K562 (cell line): ENCODE measurements at regions not wholly inside any gene's neighbourhood (a gene's known extent, or its start where the extent isn't known, plus 50 kb on each side); places are given as distances from the start of the nearest gene placed in this dataset.

Experiments
- SIN3B ChIP-seq: fragments of 450-650 bp; IDR thresholded peaks from 2 replicates; pipeline ENCODE4 v1.6.1; 2017; ENCODE audit warnings: low read depth, mild to moderate bottlenecking, moderate library complexity
- ZBED1 ChIP-seq: IDR thresholded peaks from 2 replicates; pipeline ENCODE4 v1.6.1; 2014
- TF ChIP-seq, protein P1 (sequence below): fragments of 450-650 bp; IDR thresholded peaks from 2 replicates; pipeline ENCODE4 v1.6.1; 2016; ENCODE audit warnings: mild to moderate bottlenecking, moderate library complexity

- no peak for TF ChIP-seq SIN3B
- TF ChIP-seq, protein P1, sequence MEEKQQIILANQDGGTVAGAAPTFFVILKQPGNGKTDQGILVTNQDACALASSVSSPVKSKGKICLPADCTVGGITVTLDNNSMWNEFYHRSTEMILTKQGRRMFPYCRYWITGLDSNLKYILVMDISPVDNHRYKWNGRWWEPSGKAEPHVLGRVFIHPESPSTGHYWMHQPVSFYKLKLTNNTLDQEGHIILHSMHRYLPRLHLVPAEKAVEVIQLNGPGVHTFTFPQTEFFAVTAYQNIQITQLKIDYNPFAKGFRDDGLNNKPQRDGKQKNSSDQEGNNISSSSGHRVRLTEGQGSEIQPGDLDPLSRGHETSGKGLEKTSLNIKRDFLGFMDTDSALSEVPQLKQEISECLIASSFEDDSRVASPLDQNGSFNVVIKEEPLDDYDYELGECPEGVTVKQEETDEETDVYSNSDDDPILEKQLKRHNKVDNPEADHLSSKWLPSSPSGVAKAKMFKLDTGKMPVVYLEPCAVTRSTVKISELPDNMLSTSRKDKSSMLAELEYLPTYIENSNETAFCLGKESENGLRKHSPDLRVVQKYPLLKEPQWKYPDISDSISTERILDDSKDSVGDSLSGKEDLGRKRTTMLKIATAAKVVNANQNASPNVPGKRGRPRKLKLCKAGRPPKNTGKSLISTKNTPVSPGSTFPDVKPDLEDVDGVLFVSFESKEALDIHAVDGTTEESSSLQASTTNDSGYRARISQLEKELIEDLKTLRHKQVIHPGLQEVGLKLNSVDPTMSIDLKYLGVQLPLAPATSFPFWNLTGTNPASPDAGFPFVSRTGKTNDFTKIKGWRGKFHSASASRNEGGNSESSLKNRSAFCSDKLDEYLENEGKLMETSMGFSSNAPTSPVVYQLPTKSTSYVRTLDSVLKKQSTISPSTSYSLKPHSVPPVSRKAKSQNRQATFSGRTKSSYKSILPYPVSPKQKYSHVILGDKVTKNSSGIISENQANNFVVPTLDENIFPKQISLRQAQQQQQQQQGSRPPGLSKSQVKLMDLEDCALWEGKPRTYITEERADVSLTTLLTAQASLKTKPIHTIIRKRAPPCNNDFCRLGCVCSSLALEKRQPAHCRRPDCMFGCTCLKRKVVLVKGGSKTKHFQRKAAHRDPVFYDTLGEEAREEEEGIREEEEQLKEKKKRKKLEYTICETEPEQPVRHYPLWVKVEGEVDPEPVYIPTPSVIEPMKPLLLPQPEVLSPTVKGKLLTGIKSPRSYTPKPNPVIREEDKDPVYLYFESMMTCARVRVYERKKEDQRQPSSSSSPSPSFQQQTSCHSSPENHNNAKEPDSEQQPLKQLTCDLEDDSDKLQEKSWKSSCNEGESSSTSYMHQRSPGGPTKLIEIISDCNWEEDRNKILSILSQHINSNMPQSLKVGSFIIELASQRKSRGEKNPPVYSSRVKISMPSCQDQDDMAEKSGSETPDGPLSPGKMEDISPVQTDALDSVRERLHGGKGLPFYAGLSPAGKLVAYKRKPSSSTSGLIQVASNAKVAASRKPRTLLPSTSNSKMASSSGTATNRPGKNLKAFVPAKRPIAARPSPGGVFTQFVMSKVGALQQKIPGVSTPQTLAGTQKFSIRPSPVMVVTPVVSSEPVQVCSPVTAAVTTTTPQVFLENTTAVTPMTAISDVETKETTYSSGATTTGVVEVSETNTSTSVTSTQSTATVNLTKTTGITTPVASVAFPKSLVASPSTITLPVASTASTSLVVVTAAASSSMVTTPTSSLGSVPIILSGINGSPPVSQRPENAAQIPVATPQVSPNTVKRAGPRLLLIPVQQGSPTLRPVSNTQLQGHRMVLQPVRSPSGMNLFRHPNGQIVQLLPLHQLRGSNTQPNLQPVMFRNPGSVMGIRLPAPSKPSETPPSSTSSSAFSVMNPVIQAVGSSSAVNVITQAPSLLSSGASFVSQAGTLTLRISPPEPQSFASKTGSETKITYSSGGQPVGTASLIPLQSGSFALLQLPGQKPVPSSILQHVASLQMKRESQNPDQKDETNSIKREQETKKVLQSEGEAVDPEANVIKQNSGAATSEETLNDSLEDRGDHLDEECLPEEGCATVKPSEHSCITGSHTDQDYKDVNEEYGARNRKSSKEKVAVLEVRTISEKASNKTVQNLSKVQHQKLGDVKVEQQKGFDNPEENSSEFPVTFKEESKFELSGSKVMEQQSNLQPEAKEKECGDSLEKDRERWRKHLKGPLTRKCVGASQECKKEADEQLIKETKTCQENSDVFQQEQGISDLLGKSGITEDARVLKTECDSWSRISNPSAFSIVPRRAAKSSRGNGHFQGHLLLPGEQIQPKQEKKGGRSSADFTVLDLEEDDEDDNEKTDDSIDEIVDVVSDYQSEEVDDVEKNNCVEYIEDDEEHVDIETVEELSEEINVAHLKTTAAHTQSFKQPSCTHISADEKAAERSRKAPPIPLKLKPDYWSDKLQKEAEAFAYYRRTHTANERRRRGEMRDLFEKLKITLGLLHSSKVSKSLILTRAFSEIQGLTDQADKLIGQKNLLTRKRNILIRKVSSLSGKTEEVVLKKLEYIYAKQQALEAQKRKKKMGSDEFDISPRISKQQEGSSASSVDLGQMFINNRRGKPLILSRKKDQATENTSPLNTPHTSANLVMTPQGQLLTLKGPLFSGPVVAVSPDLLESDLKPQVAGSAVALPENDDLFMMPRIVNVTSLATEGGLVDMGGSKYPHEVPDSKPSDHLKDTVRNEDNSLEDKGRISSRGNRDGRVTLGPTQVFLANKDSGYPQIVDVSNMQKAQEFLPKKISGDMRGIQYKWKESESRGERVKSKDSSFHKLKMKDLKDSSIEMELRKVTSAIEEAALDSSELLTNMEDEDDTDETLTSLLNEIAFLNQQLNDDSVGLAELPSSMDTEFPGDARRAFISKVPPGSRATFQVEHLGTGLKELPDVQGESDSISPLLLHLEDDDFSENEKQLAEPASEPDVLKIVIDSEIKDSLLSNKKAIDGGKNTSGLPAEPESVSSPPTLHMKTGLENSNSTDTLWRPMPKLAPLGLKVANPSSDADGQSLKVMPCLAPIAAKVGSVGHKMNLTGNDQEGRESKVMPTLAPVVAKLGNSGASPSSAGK: no peak
- TF ChIP-seq ZBED1: no peak
Observed at GRCh38 chr15:62773369-62774165, 269.0 kb upstream of the TPM1 start (continued).
